ENCODE measurements at regions not wholly inside any gene's neighbourhood (a gene's known extent, or its start where the extent isn't known, plus 50 kb on each side); places are given as distances from the start of the nearest gene placed in this dataset.

DNA sequence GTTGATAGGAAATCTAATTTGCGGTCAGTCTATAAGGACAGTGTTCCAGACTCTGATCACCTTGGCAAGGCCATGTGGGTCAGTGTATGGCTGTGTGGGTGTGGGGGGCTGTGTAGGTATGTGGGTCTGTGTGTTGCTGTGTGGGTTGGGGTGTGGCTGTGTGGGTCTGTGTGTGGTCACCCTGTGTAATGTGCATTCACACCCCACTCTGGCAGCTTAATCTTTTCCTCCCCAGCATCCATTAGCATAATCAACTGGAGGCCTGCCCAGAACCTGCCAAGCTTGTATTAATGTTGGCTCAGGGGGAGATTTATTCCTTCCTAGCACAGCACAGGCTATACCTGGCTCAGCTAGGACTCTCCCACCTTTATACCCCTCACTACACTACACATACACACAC is 203.2 kb downstream of the TUBA3C start:
- TF ChIP-seq, protein P1, sequence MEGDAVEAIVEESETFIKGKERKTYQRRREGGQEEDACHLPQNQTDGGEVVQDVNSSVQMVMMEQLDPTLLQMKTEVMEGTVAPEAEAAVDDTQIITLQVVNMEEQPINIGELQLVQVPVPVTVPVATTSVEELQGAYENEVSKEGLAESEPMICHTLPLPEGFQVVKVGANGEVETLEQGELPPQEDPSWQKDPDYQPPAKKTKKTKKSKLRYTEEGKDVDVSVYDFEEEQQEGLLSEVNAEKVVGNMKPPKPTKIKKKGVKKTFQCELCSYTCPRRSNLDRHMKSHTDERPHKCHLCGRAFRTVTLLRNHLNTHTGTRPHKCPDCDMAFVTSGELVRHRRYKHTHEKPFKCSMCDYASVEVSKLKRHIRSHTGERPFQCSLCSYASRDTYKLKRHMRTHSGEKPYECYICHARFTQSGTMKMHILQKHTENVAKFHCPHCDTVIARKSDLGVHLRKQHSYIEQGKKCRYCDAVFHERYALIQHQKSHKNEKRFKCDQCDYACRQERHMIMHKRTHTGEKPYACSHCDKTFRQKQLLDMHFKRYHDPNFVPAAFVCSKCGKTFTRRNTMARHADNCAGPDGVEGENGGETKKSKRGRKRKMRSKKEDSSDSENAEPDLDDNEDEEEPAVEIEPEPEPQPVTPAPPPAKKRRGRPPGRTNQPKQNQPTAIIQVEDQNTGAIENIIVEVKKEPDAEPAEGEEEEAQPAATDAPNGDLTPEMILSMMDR (IDR thresholded peaks at IDR 0.05 in 2 of 3, conservative IDR thresholded peaks at IDR 0.05 in 1 of 3; ENCODE audit: control insufficient read depth in 2 of 3, extremely low read depth in 1 of 3, insufficient read depth in 1 of 3, low read depth in 3 of 3, low read length in 3 of 3): no peak
- TF ChIP-seq BCL11A (IDR thresholded peaks at IDR 0.05; ENCODE audit: low read depth, low read length) (no peak), NRF1 (conservative IDR thresholded peaks at IDR 0.05; ENCODE audit: low read depth, low read length) (no peak), NFIC (IDR thresholded peaks at IDR 0.05; ENCODE audit: low read depth, low read length) (no peak), SP1 (IDR thresholded peaks at IDR 0.05; ENCODE audit: low read depth, low read length) (no peak), FOS (IDR thresholded peaks at IDR 0.05; ENCODE audit: borderline replicate concordance, extremely low read depth, insufficient read length) (no peak), NFYA (IDR thresholded peaks at IDR 0.05; ENCODE audit: borderline replicate concordance, low read depth, low read length) (no peak), CHD2 (IDR thresholded peaks at IDR 0.05; ENCODE audit: borderline replicate concordance, low read depth, low read length) (no peak), ZNF217 (IDR thresholded peaks at IDR 0.05) (no peak), DPF2 (IDR thresholded peaks at IDR 0.05) (no peak), POLR2A (IDR thresholded peaks at IDR 0.05; ENCODE audit: low read depth, low read length) (no peak)
- TF ChIP-seq, protein P2, sequence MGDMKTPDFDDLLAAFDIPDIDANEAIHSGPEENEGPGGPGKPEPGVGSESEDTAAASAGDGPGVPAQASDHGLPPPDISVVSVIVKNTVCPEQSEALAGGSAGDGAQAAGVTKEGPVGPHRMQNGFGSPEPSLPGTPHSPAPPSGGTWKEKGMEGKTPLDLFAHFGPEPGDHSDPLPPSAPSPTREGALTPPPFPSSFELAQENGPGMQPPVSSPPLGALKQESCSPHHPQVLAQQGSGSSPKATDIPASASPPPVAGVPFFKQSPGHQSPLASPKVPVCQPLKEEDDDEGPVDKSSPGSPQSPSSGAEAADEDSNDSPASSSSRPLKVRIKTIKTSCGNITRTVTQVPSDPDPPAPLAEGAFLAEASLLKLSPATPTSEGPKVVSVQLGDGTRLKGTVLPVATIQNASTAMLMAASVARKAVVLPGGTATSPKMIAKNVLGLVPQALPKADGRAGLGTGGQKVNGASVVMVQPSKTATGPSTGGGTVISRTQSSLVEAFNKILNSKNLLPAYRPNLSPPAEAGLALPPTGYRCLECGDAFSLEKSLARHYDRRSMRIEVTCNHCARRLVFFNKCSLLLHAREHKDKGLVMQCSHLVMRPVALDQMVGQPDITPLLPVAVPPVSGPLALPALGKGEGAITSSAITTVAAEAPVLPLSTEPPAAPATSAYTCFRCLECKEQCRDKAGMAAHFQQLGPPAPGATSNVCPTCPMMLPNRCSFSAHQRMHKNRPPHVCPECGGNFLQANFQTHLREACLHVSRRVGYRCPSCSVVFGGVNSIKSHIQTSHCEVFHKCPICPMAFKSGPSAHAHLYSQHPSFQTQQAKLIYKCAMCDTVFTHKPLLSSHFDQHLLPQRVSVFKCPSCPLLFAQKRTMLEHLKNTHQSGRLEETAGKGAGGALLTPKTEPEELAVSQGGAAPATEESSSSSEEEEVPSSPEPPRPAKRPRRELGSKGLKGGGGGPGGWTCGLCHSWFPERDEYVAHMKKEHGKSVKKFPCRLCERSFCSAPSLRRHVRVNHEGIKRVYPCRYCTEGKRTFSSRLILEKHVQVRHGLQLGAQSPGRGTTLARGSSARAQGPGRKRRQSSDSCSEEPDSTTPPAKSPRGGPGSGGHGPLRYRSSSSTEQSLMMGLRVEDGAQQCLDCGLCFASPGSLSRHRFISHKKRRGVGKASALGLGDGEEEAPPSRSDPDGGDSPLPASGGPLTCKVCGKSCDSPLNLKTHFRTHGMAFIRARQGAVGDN (IDR thresholded peaks at IDR 0.05): no peak
- TF ChIP-seq, protein P3, sequence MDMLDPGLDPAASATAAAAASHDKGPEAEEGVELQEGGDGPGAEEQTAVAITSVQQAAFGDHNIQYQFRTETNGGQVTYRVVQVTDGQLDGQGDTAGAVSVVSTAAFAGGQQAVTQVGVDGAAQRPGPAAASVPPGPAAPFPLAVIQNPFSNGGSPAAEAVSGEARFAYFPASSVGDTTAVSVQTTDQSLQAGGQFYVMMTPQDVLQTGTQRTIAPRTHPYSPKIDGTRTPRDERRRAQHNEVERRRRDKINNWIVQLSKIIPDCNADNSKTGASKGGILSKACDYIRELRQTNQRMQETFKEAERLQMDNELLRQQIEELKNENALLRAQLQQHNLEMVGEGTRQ (IDR thresholded peaks at IDR 0.05; ENCODE audit: borderline replicate concordance, low read depth, low read length): no peak
- TF ChIP-seq, protein P4, sequence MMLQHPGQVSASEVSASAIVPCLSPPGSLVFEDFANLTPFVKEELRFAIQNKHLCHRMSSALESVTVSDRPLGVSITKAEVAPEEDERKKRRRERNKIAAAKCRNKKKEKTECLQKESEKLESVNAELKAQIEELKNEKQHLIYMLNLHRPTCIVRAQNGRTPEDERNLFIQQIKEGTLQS (IDR thresholded peaks at IDR 0.05; ENCODE audit: borderline replicate concordance, extremely low read depth, low read depth, low read length): no peak

Measured in GM12878 (cell line).